Caco-2 (cell line): ENCODE measurements at regions not wholly inside any gene's neighbourhood (a gene's known extent, or its start where the extent isn't known, plus 50 kb on each side); places are given as distances from the start of the nearest gene placed in this dataset.

Experiments
- BruUV-seq: library from RNA; stranded (reverse); fragments of 400-500 nt; replicated peaks from 2 replicates; lab custom pipeline; 2021; lab: Mats Ljungman, UMichigan
- CTCF ChIA-PET: fragments of 300-600 bp; sonication (Branson Sonifier 250); formaldehyde crosslinking; loops from one replicate; lab custom pipeline; 2022; ENCODE audit warnings: antibody characterized with exemption; lab: Charles Lee
- POLR2A ChIA-PET: fragments of 300-600 bp; sonication (Branson Sonifier 250); formaldehyde crosslinking; loops from one replicate; lab custom pipeline; 2022; ENCODE audit warnings: antibody characterized with exemption; lab: Charles Lee
- DNase-seq, 2 experiments: peaks; one replicate each; pipeline versions ENCODE4 v3.0.0 to v3.0.0-alpha.2; 2020 to 2022
- H3K27me3 ChIP-seq: replicated peaks from 2 replicates; pipeline ENCODE4 v1.6.0; 2011; ENCODE audit warnings: low read length; ENCODE audit not compliant: control insufficient read depth, insufficient read depth
- H3K36me3 ChIP-seq: 2 replicates; pipeline ENCODE4 v1.5.1; 2011; ENCODE audit warnings: low read length; ENCODE audit not compliant: control insufficient read depth, insufficient read depth
- H3K4me1 ChIP-seq: fragments of 250-450 bp; sonication (Bioruptor Pico); 2 replicates; pipeline ENCODE4 v1.5.1; 2020; ENCODE audit warnings: mild to moderate bottlenecking
- H3K4me3 ChIP-seq: 2 replicates; pipeline ENCODE4 v1.5.1; 2011; ENCODE audit warnings: low read depth, mild to moderate bottlenecking, control low read depth, low read length
- H3K9me3 ChIP-seq: fragments of 250-450 bp; sonication (Bioruptor Pico); 2 replicates; pipeline ENCODE4 v1.5.1; 2020; ENCODE audit warnings: mild to moderate bottlenecking, moderate library complexity
- H3K27ac Mint-ChIP-seq: one replicate; pipeline ENCODE4 v1.8.0; 2022; ENCODE audit warnings: mixed read lengths; ENCODE audit not compliant: unreplicated experiment
- H3K27me3 Mint-ChIP-seq: one replicate; pipeline ENCODE4 v1.8.0; 2022; ENCODE audit warnings: mixed read lengths; ENCODE audit not compliant: insufficient read depth, unreplicated experiment
- H3K36me3 Mint-ChIP-seq: one replicate; pipeline ENCODE4 v1.8.0; 2022; ENCODE audit warnings: mild to moderate bottlenecking, mixed read lengths; ENCODE audit not compliant: insufficient read depth, unreplicated experiment
- H3K4me1 Mint-ChIP-seq: one replicate; pipeline ENCODE4 v1.8.0; 2022; ENCODE audit warnings: low read depth, mixed read lengths; ENCODE audit not compliant: unreplicated experiment
- H3K4me3 Mint-ChIP-seq: one replicate; pipeline ENCODE4 v1.8.0; 2022; ENCODE audit warnings: mild to moderate bottlenecking, moderate library complexity, mixed read lengths; ENCODE audit not compliant: unreplicated experiment
- H3K9me3 Mint-ChIP-seq: one replicate; pipeline ENCODE4 v1.8.0; 2022; ENCODE audit warnings: mixed read lengths; ENCODE audit not compliant: unreplicated experiment
- intact Hi-C: fragments of 100-400 bp; cut with micrococcal nuclease; formaldehyde crosslinking; loops from one replicate; pipeline ENCODE4 v1.10.0; 2022; ENCODE audit not compliant: unreplicated experiment
- TF ChIP-seq, protein P1 (sequence below), 2 experiments: fragments of 200-600 bp in 1 of 2; IDR thresholded peaks; 1 replicate in 1 of 2; 2 replicates in 1 of 2; pipeline versions ENCODE4 v1.5.1 to v1.8.0; 2011 to 2022; ENCODE audit warnings: antibody characterized with exemption in 1 of 2, control low read depth in 1 of 2, inconsistent platforms in 1 of 2, low read depth in 1 of 2, low read length in 1 of 2, mild to moderate bottlenecking in 1 of 2, moderate library complexity in 1 of 2; ENCODE audit not compliant: insufficient read depth in 1 of 2, severe bottlenecking in 1 of 2, unreplicated experiment in 1 of 2

GRCh38 chr3:174505266-174505665, 353.9 kb upstream of the NAALADL2 start:
- POLR2A ChIA-PET: no interaction called here

DNA sequence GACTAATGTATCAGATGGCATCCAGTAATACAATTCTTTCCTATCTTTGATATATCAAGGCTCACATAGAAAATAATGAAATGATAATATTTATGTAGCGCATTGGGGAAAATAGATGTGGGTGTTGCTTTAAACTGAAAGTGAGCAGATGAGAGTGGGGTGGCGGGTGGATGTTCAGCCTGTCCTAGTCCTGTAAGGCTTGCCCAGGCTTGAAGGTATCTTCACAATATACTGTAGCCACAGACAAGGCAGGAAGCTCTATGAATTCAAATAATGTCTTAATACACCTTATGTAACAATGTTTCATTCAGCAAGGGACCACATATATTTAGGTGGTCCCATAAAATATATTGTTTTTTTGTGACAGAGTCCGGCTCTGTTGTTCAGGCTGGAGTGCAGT, 334.9 kb upstream of the NAALADL2 start:
- no peaks in the 10 kb centered on the region for H3K4me1 Mint-ChIP-seq
- CTCF ChIA-PET: no interaction called here
- no peaks in the 10 kb centered on the region for H3K27me3 ChIP-seq
- POLR2A ChIA-PET: no interaction called here
- peaks cover 8% of the 10 kb centered on the region for H3K9me3 Mint-ChIP-seq
- no TSS peak for BruUV-seq
- no peak overlapping the region for H3K4me3 ChIP-seq
- peaks cover 10% of the 10 kb centered on the region; the same call in 1 of the 2 replicates for H3K4me1 ChIP-seq
- no peak overlapping the region for H3K4me3 Mint-ChIP-seq
- H3K9me3 ChIP-seq: no peaks in the 10 kb centered on the region; the same call in none of the 2 replicates
- TF ChIP-seq, protein P1, sequence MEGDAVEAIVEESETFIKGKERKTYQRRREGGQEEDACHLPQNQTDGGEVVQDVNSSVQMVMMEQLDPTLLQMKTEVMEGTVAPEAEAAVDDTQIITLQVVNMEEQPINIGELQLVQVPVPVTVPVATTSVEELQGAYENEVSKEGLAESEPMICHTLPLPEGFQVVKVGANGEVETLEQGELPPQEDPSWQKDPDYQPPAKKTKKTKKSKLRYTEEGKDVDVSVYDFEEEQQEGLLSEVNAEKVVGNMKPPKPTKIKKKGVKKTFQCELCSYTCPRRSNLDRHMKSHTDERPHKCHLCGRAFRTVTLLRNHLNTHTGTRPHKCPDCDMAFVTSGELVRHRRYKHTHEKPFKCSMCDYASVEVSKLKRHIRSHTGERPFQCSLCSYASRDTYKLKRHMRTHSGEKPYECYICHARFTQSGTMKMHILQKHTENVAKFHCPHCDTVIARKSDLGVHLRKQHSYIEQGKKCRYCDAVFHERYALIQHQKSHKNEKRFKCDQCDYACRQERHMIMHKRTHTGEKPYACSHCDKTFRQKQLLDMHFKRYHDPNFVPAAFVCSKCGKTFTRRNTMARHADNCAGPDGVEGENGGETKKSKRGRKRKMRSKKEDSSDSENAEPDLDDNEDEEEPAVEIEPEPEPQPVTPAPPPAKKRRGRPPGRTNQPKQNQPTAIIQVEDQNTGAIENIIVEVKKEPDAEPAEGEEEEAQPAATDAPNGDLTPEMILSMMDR (IDR thresholded peaks at IDR 0.05; ENCODE audit: insufficient read depth in 1 of 2, low read depth in 1 of 2, low read length in 1 of 2, severe bottlenecking in 1 of 2, unreplicated experiment in 1 of 2): no peak
- H3K36me3 Mint-ChIP-seq: peaks cover 5% of the 10 kb centered on the region
- H3K27me3 Mint-ChIP-seq: no peaks in the 10 kb centered on the region
- intact Hi-C loops: no loop called here
- no peaks in the 10 kb centered on the region for H3K36me3 ChIP-seq
- H3K27ac Mint-ChIP-seq: no peak overlapping the region
- no peak for DNase-seq

More at GRCh38 chr3:174505266-174505665, 353.9 kb upstream of the NAALADL2 start:
- DNase-seq: no peak
- Mint-ChIP-seq H3K9me3 (no peaks in the 10 kb centered on the region), H3K36me3 (no peaks in the 10 kb centered on the region), H3K27ac (no peak overlapping the region), H3K27me3 (no peaks in the 10 kb centered on the region), H3K4me3 (no peak overlapping the region), H3K4me1 (no peaks in the 10 kb centered on the region)
- BruUV-seq: no TSS peak
- intact Hi-C loops: no loop called here
- CTCF ChIA-PET: no interaction called here
- Histone ChIP-seq H3K4me1 (peaks cover 18% of the 10 kb centered on the region), H3K27me3 (no peaks in the 10 kb centered on the region), H3K4me3 (no peak overlapping the region), H3K36me3 (no peaks in the 10 kb centered on the region), H3K9me3 (no peaks in the 10 kb centered on the region; the same call in 1 of the 2 replicates)
- TF ChIP-seq, protein P1 (IDR thresholded peaks at IDR 0.05; ENCODE audit: insufficient read depth in 1 of 2, low read depth in 1 of 2, low read length in 1 of 2, severe bottlenecking in 1 of 2, unreplicated experiment in 1 of 2): no peak

DNA sequence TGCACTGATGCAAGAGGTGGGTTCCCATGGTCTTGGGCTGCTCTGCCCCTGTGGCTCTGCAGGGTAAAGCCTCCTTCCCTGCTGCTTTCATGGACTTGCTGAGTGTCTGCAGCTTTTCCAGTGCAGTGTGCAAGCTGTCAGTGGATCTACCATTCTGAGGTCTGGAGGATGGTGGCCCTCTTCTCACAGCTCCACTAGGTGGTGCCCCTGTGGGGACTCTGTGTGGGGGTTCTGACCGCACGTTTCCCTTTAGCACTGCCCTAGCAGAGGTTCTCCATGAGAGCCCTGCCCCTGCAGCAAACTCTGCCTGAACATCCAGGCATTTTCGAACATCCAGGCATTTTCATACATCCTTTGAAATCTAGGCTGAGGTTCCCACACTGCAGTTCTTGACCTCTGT, 329.8 kb upstream of the NAALADL2 start:
- Mint-ChIP-seq H3K27ac (no peak overlapping the region), H3K9me3 (peaks cover 20% of the 10 kb centered on the region), H3K27me3 (no peaks in the 10 kb centered on the region), H3K4me1 (peaks cover 32% of the 10 kb centered on the region), H3K36me3 (peaks cover 12% of the 10 kb centered on the region), H3K4me3 (no peak overlapping the region)
- intact Hi-C loops: no loop called here
- no peak for DNase-seq
- TF ChIP-seq, protein P1 (IDR thresholded peaks at IDR 0.05; ENCODE audit: insufficient read depth in 1 of 2, low read depth in 1 of 2, low read length in 1 of 2, severe bottlenecking in 1 of 2, unreplicated experiment in 1 of 2): no peak
- H3K27me3 ChIP-seq: no peaks in the 10 kb centered on the region
- no TSS peak for BruUV-seq
- POLR2A ChIA-PET: no interaction called here
- peaks cover 49% of the 10 kb centered on the region for H3K4me1 ChIP-seq
- CTCF ChIA-PET: interaction anchor here (1.1 kb wide), 1 partner anchor 88 kb away, joined by 8 read pairs; no protein-coding TSS in a partner anchor
- no peak overlapping the region for H3K4me3 ChIP-seq
- no peaks in the 10 kb centered on the region; the same call in none of the 2 replicates for H3K9me3 ChIP-seq
- no peaks in the 10 kb centered on the region for H3K36me3 ChIP-seq
